Activated CD4-positive, alpha-beta T cell treated with anti-CD3 and anti-CD28 coated beads for 36 hours (primary cell): ENCODE measurements at regions not wholly inside any gene's neighbourhood (a gene's known extent, or its start where the extent isn't known, plus 50 kb on each side); places are given as distances from the start of the nearest gene placed in this dataset.

ENCODE experiments used
- ATAC-seq: fragments of 200-7000 bp; cut with Tn5 transposase; one replicate; pipeline ENCODE4 v1.10.0; 2021; ENCODE audit warnings: mild to moderate bottlenecking, moderate library complexity
- CTCF ChIA-PET: fragments of 350-600 bp; sonication (Branson Sonifier 250); formaldehyde crosslinking; loops from one replicate; lab custom pipeline; 2021; ENCODE audit warnings: antibody characterized with exemption; lab: Charles Lee
- POLR2A ChIA-PET: fragments of 350-600 bp; sonication (Branson Sonifier 250); formaldehyde crosslinking; loops from one replicate; lab custom pipeline; 2021; ENCODE audit warnings: antibody characterized with exemption, inconsistent platforms; lab: Charles Lee
- DNase-seq: peaks from one replicate; pipeline ENCODE4 v3.0.0-alpha.2; 2020
- H3K27ac Mint-ChIP-seq: one replicate; pipeline ENCODE4 v1.8.0; 2021; ENCODE audit warnings: mixed read lengths
- H3K27me3 Mint-ChIP-seq: one replicate; pipeline ENCODE4 v1.8.0; 2021; ENCODE audit warnings: mixed read lengths
- H3K36me3 Mint-ChIP-seq: one replicate; pipeline ENCODE4 v1.8.0; 2021; ENCODE audit warnings: low read depth, mixed read lengths
- H3K4me1 Mint-ChIP-seq: one replicate; pipeline ENCODE4 v1.8.0; 2021; ENCODE audit warnings: mixed read lengths
- H3K4me3 Mint-ChIP-seq: one replicate; pipeline ENCODE4 v1.8.0; 2021; ENCODE audit warnings: mild to moderate bottlenecking, moderate library complexity, mixed read lengths
- H3K9me3 Mint-ChIP-seq: one replicate; pipeline ENCODE4 v1.8.0; 2021; ENCODE audit warnings: low read depth, mixed read lengths
- intact Hi-C, 2 experiments: fragments of 100-400 bp; cut with DNase I in 1 of 2; cut with micrococcal nuclease in 1 of 2; formaldehyde crosslinking; loops; one replicate each; pipeline versions ENCODE4 v1.14.2 to v1.15.1; 2022 to 2024; cut with DNase I, micrococcal nuclease

DNA sequence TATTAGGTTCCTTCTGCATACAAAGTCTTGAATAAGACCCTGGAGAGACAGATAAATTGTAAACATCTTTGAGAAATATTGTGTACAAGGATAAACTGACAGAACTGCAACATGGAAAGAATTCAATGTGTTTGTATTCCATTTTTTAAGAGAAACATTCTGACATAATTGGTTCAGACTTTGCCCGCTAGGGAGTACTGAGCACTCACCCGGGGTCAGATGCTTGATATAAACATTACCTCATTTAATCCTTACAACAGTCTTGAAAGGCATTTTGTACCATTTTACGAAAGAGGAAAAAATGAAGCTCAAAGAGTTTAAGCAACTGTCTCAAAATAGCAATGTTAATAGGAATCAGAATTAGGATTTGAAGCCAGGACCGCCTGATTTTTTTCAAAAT lies 416.7 kb upstream of the CRIM1 start:
- CTCF ChIA-PET: no interaction called here
- Mint-ChIP-seq H3K36me3 (no peaks in the 10 kb centered on the region), H3K4me3 (no peak overlapping the region), H3K27ac (no peak overlapping the region), H3K27me3 (no peaks in the 10 kb centered on the region), H3K9me3 (no peaks in the 10 kb centered on the region), H3K4me1 (no peaks in the 10 kb centered on the region)
- ATAC-seq (no peak), DNase-seq (no peak)
- POLR2A ChIA-PET: no interaction called here
- intact Hi-C loops: no loop called here

DNA sequence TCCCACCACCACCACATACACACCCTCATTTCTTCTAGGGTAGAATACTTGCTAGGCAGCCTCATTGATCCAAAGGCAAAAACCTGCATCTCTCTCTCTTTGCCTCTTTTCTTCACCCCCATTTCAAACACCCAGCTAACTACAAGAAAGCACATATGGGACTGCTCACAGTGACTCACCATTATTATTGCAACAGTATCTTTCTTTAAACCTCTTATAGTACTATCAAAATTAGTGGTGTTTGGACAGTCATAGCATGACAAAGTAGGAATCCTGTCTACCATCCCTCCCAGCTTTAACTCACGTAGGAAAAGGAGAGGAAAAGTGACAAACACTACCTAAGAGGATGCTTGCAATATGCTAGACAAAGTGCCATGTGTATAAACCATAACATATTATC lies 422.5 kb upstream of the CRIM1 start:
- Mint-ChIP-seq H3K4me3 (no peak overlapping the region), H3K27ac (no peak overlapping the region), H3K4me1 (no peaks in the 10 kb centered on the region), H3K27me3 (peaks cover 3% of the 10 kb centered on the region), H3K36me3 (no peaks in the 10 kb centered on the region), H3K9me3 (no peaks in the 10 kb centered on the region)
- POLR2A ChIA-PET: no interaction called here
- intact Hi-C loops: no loop called here
- no peak for DNase-seq
- CTCF ChIA-PET: interaction anchor here (1.2 kb wide), 1 partner anchor 20 kb away, joined by 3 read pairs; no protein-coding TSS in a partner anchor
- no peak for ATAC-seq

DNA sequence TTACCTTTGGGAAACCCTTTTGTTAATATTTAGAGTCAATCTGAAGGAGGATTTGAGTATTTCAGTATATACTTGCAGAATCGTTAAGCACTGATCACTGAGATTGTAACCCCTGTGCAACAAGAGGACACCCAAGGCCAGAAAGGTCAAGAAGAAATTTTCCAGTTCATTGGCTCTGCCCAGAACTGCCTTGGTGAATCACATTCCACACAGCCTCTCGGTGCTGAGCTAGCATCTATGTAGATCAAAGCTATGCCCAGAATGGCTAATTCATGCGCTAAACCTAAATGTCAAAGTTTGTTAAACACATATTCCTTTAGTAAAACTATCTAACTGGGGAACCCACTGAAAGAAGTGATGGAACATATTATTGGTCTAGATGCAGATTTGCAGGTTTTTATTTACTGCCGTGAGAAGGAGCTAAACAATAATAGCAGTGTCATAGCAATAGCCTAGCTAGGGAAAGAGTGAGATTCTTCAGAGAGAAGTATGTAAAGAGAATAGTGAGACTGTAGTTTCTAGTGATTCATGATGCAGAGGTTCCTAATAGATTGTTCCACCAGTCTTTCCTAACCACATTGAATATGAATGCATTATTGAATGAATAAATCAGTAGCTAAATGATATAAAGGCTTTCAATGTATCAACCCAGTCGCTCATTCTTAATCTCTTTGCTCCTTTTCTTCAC lies 423.2 kb upstream of the CRIM1 start:
- ATAC-seq (no peak), DNase-seq (no peak)
- Mint-ChIP-seq H3K4me1 (no peaks in the 10 kb centered on the region), H3K9me3 (no peaks in the 10 kb centered on the region), H3K27me3 (peaks cover 3% of the 10 kb centered on the region), H3K4me3 (no peak overlapping the region), H3K36me3 (no peaks in the 10 kb centered on the region), H3K27ac (no peak overlapping the region)
- ChIA-PET CTCF (interaction anchor here (1.2 kb wide), 1 partner anchor 19 kb away, joined by 3 read pairs; no protein-coding TSS in a partner anchor), POLR2A (no interaction called here)
- intact Hi-C loops: no loop called here

DNA sequence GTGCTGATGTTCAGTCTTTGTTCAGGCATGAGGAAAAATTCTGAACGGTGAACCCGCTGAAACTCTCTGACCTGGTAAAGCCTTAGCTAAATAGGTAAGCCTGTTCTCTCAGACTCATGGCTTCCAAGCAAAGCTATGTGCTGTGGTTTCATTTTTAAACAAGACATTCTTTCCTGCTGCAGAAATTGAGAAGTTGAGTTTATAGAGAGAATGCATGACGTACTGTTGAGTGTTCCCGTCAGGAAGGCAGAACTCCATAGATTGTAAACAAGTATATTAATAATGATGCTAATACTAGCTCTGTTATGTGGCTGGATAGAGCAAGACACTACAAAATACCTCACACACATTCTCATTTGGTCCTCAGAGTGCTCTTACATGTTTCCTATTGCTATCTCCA lies 424.0 kb upstream of the CRIM1 start:
- intact Hi-C loops: no loop called here
- no peak for DNase-seq
- no peak overlapping the region for H3K27ac Mint-ChIP-seq
- H3K4me1 Mint-ChIP-seq: no peaks in the 10 kb centered on the region
- H3K9me3 Mint-ChIP-seq: no peaks in the 10 kb centered on the region
- H3K36me3 Mint-ChIP-seq: no peaks in the 10 kb centered on the region
- no peak overlapping the region for H3K4me3 Mint-ChIP-seq
- CTCF ChIA-PET: interaction anchor here (1.2 kb wide), 1 partner anchor 18 kb away, joined by 3 read pairs; no protein-coding TSS in a partner anchor
- POLR2A ChIA-PET: no interaction called here
- ATAC-seq: no peak
- peaks cover 3% of the 10 kb centered on the region for H3K27me3 Mint-ChIP-seq

DNA sequence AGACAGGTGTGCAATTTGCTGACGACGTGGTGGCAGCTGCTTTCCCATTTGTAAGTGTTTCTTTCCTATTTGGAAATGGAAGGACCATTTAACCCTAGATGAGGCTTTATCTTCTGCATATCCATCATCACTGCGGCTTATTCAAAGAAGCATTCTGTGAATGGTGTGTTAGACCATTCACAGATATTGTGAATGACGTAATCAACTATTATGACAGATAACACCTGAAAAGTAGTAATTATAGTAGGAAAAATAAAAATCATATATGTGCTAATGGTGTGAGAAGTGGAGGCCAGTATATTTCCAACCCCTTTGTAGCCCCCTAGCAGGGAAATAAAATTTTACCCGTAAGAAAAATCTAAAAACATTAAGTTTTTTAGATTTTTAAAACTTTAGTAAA lies 424.5 kb upstream of the CRIM1 start:
- intact Hi-C loops: no loop called here
- ATAC-seq (no peak), DNase-seq (no peak)
- ChIA-PET CTCF (no interaction called here), POLR2A (no interaction called here)
- H3K36me3 Mint-ChIP-seq: no peaks in the 10 kb centered on the region
- no peaks in the 10 kb centered on the region for H3K4me1 Mint-ChIP-seq
- H3K9me3 Mint-ChIP-seq: no peaks in the 10 kb centered on the region
- H3K27ac Mint-ChIP-seq: no peak overlapping the region
- peaks cover 3% of the 10 kb centered on the region for H3K27me3 Mint-ChIP-seq
- no peak overlapping the region for H3K4me3 Mint-ChIP-seq

DNA sequence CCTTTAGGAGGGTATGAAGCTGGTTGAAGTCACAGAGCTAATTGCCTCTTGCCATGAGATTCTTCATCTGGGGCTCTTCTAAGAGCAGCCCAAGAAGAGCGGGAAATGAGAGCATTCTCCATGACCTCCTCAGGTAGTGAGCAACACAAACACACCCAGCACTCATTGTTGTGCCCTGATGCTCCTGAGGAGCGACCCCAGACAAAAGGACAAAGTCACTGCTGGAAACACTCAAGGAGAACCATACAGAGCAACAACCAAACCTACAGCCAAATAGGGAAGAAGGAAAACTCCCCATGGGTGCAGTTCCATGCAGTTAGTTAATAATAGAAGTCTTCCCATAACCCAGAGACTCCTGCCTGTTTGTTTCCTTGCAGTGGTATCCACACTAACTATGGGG lies 426.0 kb upstream of the CRIM1 start:
- H3K9me3 Mint-ChIP-seq: no peaks in the 10 kb centered on the region
- no peak overlapping the region for H3K27ac Mint-ChIP-seq
- POLR2A ChIA-PET: no interaction called here
- H3K36me3 Mint-ChIP-seq: no peaks in the 10 kb centered on the region
- H3K4me1 Mint-ChIP-seq: no peaks in the 10 kb centered on the region
- H3K4me3 Mint-ChIP-seq: no peak overlapping the region
- ATAC-seq (no peak), DNase-seq (no peak)
- peaks cover 8% of the 10 kb centered on the region for H3K27me3 Mint-ChIP-seq
- CTCF ChIA-PET: interaction anchor here (1.0 kb wide), 1 partner anchor 248 kb away, joined by 3 read pairs; no protein-coding TSS in a partner anchor
- intact Hi-C loops: no loop called here

DNA sequence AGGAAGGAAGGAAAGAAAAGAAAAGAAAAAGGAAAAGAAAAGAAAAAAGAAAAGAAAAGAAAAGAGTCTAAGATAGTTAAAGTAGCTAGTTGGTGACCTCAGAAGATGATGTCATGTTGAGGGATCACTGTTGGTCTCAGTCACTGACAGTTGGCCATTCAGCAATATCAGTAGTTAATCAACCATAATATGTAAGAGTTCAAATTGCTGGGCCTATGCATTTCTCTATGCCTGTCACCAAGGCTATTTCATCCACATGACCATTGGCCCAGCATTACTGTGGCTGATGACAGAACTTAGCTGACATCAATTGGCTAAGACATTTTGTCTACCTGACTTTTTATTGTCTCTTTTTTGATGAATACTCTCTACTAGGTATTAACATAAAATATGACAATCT lies 435.5 kb upstream of the CRIM1 start:
- intact Hi-C loops: no loop called here
- H3K9me3 Mint-ChIP-seq: no peaks in the 10 kb centered on the region
- H3K27ac Mint-ChIP-seq: no peak overlapping the region
- no peak overlapping the region for H3K4me3 Mint-ChIP-seq
- no peak for DNase-seq
- POLR2A ChIA-PET: no interaction called here
- H3K27me3 Mint-ChIP-seq: peaks cover 6% of the 10 kb centered on the region
- no peaks in the 10 kb centered on the region for H3K36me3 Mint-ChIP-seq
- no peak for ATAC-seq
- H3K4me1 Mint-ChIP-seq: no peaks in the 10 kb centered on the region
- CTCF ChIA-PET: interaction anchor here (0.8 to 1.5 kb wide), 2 partner anchors 12 to 432 kb away, joined by 3 read pairs; no protein-coding TSS in a partner anchor

DNA sequence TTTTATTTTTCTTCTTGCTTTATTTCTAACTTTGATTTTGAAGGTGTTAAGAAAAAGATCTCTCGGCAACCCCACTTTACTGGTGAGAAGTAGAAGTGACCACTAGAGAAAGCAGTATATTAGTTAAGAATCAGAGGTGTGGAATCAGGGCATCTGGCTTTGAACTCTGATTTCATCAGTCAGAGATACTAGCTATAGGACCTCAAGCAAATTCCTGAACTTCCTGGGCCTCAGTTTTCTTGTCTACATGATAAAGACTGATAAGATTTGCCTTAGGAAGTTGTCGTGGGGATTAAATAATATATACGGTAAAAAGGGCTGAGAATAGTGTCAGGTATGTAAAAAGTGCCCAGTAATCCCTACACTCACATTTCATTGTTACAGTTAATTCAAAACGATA lies 440.3 kb upstream of the CRIM1 start:
- H3K27ac Mint-ChIP-seq: no peak overlapping the region
- no peak for ATAC-seq
- intact Hi-C loops: no loop called here
- no peaks in the 10 kb centered on the region for H3K4me1 Mint-ChIP-seq
- H3K4me3 Mint-ChIP-seq: no peak overlapping the region
- no peak for DNase-seq
- no peaks in the 10 kb centered on the region for H3K27me3 Mint-ChIP-seq
- ChIA-PET POLR2A (no interaction called here), CTCF (no interaction called here)
- no peaks in the 10 kb centered on the region for H3K36me3 Mint-ChIP-seq
- H3K9me3 Mint-ChIP-seq: no peaks in the 10 kb centered on the region

DNA sequence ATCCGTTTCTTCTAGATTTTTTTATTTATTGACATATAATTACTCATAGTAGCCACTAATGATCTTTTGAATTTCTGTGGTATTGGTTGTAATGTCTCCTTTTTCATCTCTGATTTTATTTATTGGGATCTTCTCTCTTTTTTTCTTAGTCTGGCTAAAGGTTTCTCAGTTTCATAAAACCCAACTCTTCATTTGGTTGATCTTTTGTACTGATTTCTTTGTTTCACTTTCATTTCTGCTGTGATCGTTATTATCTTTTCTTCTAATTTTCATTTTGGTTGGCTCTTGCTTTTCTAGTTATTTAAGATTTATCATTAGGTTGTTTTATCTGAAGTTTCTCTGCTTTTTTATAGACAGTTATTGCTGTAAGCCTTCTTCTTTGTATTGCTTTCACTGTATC lies 463.6 kb upstream of the CRIM1 start:
- ATAC-seq (no peak), DNase-seq (no peak)
- no peaks in the 10 kb centered on the region for H3K27me3 Mint-ChIP-seq
- H3K9me3 Mint-ChIP-seq: no peaks in the 10 kb centered on the region
- intact Hi-C loops: no loop called here
- H3K27ac Mint-ChIP-seq: no peak overlapping the region
- H3K4me3 Mint-ChIP-seq: no peak overlapping the region
- peaks cover 10% of the 10 kb centered on the region for H3K4me1 Mint-ChIP-seq
- ChIA-PET POLR2A (no interaction called here), CTCF (no interaction called here)
- no peaks in the 10 kb centered on the region for H3K36me3 Mint-ChIP-seq

DNA sequence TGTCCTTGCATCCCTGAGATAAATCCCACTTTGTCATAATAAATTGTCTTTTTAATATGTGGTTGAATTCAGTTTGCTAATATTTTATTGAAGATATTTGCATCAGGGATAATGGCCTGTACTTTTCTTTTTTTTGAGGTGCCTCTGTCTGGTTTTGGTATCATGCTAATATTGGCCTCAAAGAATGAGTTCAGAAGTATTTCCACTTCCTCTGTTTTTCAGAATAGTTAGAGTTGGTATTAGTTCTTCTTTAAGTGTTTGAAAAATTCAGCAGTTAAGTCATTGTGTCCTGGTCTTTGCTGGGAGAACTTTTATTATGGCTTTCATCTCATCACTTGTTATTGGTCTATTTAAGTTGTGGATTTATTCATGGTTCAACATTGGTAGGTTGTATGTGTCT lies 464.1 kb upstream of the CRIM1 start:
- H3K36me3 Mint-ChIP-seq: no peaks in the 10 kb centered on the region
- ChIA-PET CTCF (no interaction called here), POLR2A (no interaction called here)
- no peaks in the 10 kb centered on the region for H3K9me3 Mint-ChIP-seq
- peaks cover 10% of the 10 kb centered on the region for H3K4me1 Mint-ChIP-seq
- no peak overlapping the region for H3K4me3 Mint-ChIP-seq
- DNase-seq (no peak), ATAC-seq (no peak)
- intact Hi-C loops: no loop called here
- no peaks in the 10 kb centered on the region for H3K27me3 Mint-ChIP-seq
- H3K27ac Mint-ChIP-seq: no peak overlapping the region

DNA sequence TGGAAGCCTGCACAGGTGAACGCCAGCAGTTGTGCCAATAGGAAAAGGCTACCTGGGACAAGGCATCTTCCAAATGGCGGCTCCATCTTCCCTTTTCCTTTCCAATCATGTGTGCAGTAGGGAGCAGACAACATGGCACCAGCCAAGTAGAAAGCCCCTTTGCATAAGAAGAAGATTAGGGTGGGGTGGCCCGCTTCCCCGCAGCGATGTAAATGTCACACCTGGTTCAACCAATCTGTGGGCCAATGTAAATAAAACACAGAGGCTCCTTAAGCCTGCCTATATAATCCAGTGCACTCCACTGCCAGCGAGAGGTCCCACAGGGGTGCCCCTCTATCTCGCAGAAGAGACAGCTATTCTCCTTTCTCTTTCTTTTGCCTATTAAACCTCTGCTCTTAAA lies 468.4 kb upstream of the CRIM1 start:
- CTCF ChIA-PET: no interaction called here
- Mint-ChIP-seq H3K27ac (no peak overlapping the region), H3K4me1 (peaks cover 6% of the 10 kb centered on the region), H3K27me3 (no peaks in the 10 kb centered on the region), H3K9me3 (no peaks in the 10 kb centered on the region), H3K4me3 (no peak overlapping the region), H3K36me3 (no peaks in the 10 kb centered on the region)
- DNase-seq (no peak), ATAC-seq (no peak)
- POLR2A ChIA-PET: no interaction called here
- intact Hi-C loops: no loop called here

DNA sequence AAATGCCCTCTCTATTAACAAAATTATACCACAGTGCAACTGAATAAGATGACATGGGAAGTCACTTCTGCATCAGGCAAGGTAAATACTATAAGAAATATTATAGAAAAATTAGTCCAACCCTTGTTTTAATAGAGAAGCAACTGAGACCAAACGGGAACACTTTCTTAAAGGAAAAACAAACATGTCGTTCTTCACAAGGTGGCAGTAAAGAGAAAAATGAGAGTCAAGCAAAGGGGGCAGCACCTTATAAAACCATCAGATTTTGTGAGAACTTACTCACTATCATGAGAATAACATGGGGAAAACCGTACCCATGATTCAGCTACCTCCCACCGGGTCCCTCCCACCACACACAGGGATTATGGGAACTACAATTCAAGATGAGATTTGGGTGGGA lies 481.7 kb upstream of the CRIM1 start:
- DNase-seq (no peak), ATAC-seq (no peak)
- POLR2A ChIA-PET: no interaction called here
- H3K4me3 Mint-ChIP-seq: no peak overlapping the region
- intact Hi-C loops: loop anchor here in 1 of 2 experiments (10.0 kb wide), 1 partner anchor 791 kb away; no protein-coding TSS in a partner anchor
- H3K36me3 Mint-ChIP-seq: no peaks in the 10 kb centered on the region
- H3K27me3 Mint-ChIP-seq: peaks cover 7% of the 10 kb centered on the region
- no peaks in the 10 kb centered on the region for H3K4me1 Mint-ChIP-seq
- H3K27ac Mint-ChIP-seq: no peak overlapping the region
- H3K9me3 Mint-ChIP-seq: no peaks in the 10 kb centered on the region
- CTCF ChIA-PET: no interaction called here
